B cell (primary cell): ENCODE measurements at regions not wholly inside any gene's neighbourhood (a gene's known extent, or its start where the extent isn't known, plus 50 kb on each side); places are given as distances from the start of the nearest gene placed in this dataset.

Source experiments
- EZH2 ChIP-seq: IDR thresholded peaks from 2 replicates; pipeline ENCODE4 v1.6.1; 2012; ENCODE audit warnings: borderline replicate concordance, low read depth, mild to moderate bottlenecking, moderate library complexity, low read length; ENCODE audit not compliant: insufficient read depth, poor library complexity, severe bottlenecking
- TF ChIP-seq, protein P1 (sequence below): fragments of 200-600 bp; IDR thresholded peaks from one replicate; pipeline ENCODE4 v1.8.0; 2022; ENCODE audit warnings: antibody characterized with exemption, mild to moderate bottlenecking

DNA sequence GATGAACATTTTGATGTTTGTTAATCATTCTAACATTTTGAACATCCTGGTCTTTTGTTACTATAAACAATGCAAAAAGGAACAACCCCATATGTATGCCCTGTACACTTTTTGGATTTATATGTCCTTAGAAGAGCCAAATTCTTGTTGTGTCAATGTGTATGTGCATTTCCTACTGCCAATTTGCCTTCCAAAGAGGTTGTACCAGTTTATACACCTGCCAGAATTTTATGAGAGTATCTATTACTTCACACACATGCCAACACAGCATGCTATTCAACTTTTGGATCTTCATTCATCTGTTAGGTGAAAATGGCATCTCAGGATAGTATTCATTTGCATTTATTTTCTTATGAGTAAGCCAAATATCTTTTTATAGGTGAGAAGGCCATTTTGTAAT lies 162.0 kb upstream of the SEMA6A start:
- TF ChIP-seq, protein P1, sequence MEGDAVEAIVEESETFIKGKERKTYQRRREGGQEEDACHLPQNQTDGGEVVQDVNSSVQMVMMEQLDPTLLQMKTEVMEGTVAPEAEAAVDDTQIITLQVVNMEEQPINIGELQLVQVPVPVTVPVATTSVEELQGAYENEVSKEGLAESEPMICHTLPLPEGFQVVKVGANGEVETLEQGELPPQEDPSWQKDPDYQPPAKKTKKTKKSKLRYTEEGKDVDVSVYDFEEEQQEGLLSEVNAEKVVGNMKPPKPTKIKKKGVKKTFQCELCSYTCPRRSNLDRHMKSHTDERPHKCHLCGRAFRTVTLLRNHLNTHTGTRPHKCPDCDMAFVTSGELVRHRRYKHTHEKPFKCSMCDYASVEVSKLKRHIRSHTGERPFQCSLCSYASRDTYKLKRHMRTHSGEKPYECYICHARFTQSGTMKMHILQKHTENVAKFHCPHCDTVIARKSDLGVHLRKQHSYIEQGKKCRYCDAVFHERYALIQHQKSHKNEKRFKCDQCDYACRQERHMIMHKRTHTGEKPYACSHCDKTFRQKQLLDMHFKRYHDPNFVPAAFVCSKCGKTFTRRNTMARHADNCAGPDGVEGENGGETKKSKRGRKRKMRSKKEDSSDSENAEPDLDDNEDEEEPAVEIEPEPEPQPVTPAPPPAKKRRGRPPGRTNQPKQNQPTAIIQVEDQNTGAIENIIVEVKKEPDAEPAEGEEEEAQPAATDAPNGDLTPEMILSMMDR, result no peak
- TF ChIP-seq EZH2, result no peak
